T follicular helper cell (primary cell): ENCODE measurements at regions not wholly inside any gene's neighbourhood (a gene's known extent, or its start where the extent isn't known, plus 50 kb on each side); places are given as distances from the start of the nearest gene placed in this dataset.

Experiments
- DNase-seq: peaks from one replicate; pipeline ENCODE4 v3.0.0-alpha.2; 2020; ENCODE audit warnings: low read depth

DNA sequence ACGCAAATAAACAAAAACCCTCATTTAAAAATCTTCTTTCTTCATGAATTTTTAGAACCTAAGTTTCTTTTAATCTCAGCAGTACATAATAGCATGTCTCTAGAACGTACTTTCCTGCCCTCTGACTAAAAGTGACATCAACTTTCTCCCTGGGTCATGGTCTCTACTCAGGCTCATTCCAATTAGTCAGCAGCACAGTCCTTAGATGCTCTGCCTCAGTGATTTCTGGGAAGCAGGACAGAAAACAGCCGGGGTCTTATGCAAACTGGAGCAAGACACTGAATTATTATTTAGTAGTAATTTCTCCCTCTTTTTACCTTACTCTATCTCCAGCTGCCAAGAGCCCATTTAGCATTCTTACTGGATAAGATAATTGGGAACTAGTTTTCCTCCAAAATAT, 365.2 kb downstream of the TUSC7 start:
- no peak for DNase-seq

DNA sequence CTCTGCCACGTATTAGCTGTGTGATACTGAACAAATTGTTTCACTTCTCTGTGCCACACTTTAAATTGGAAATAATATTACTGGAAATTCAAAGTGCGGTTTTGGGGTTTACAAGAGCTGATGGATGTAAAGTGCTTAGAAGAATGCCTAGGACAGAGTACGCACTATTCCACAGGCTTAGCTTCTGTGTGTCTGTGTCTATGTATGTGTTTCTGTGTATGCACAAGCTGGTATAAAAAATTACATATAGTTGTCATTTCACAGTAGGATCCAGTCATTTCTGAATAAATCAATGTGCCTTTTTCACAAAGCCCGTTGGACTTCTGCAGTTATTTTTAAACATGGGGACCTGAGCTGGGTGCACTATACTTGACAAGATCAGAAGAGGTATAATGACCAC, 370.4 kb downstream of the TUSC7 start:
- no peak for DNase-seq

DNA sequence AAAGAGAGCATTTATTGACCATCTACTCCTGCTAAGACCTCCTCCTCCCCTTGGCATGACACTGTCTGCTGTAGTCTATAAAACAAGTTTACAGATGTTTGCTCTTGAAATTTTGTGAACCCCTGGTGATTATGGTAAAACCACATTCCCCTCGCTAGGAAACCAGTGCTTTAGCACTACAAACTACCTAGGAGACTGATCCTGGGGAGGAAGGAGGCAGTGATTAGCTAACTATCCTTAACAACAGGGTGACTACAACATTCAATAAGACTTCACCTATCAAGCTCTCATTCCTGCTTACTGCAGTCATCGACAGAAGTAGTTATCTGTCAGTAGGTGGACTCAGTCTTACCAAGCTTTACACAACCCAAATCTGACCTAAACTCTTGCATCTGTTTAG, 371.3 kb downstream of the TUSC7 start:
- DNase-seq: no peak

DNA sequence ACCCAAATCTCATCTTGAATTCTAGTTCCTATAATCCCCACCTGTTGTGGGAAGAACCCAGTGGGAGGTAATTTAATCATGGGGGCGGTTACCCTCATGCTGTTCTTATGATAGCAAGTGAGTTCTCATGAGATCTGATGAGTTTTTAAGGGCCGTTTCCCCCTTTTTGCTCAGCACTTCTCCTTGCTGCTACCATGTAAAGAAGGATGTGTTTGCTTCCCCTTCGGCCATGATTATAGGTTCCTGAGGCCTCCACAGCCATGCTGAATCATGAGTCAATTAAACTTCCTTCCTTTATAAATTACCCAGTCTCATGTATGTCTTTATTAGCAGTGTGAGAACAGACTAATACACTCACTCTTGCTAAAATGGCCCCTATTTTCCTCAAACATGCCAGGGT, 374.7 kb downstream of the TUSC7 start:
- no peak for DNase-seq

DNA sequence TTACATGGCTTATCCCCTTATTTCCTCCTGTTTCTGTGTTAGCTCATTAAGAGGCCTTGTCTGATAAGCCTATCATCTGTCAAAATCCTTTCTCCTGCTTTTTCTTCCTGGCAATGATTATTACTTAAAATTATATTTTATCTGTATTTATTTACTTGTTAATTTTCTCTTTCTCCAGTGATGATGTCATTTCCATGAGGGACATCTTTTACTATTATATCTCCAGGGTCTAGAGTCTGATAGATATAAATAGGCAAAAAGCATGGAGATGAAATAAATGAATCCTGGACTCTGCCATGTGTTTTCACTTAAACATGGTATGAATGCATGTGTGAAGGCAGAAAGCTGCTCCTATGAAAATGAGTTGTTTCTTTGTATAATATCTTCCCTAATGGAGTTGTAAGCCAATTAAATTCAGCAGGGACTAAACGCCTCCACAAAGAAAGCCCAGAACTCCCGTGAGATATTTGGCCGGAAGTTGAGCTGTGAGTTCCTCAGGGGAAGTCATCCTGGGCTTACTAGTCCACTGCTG, 375.2 kb downstream of the TUSC7 start:
- no peak for DNase-seq

DNA sequence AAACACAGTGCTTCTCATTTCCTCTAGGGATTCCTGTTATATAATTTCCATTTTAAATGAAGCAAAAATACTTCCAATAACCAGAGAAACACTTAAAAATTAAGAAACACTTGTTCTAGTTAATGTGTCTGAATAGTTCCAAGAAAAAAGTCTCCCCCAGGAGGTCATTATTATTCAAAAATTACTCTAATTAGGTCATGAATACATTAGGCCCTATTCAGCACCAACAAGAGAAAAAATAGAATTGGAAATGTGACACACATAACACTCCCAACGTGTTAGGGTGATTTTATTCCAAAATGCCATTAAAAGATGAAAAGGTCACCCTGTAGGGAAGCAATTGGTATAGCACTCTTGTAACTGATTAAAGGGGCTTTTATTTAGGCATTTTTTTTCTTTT, 382.1 kb downstream of the TUSC7 start:
- DNase-seq: no peak

DNA sequence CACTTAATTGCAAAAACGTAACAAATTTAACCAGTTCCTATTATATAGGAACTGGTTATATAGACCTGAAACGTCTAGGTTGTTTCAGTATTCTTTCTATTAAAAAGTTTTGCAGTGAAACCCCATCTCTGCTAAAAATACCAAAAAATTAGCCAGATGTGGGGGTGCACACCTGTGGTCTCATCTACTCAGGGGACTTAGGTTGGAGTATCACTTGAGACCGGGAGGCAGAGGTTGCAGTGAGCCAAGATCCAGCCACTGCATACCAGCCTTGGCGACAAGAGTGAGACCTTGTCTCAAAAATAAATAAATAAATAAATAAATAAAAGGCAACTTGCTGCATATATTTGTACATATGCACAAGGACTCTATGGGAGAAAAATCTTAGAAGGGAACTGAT, 387.0 kb downstream of the TUSC7 start:
- no peak for DNase-seq

DNA sequence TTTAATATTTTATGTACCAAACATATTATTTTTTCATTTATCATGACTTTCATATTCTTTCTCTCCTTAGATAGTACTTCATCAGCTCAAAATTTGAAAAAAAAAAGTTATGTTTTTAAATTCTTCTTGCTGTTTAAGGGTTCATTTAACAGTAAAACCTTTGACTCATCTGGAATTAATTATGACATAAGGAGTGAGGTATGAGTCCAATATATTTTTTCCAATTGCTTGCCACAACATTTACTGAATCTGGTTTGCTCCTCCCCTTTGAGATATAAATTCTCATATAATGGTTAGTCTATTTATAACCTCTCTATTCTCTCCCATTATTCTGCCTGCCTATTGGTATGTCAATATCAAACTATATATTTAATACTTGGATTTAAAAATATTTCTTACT, 387.8 kb downstream of the TUSC7 start:
- no peak for DNase-seq

DNA sequence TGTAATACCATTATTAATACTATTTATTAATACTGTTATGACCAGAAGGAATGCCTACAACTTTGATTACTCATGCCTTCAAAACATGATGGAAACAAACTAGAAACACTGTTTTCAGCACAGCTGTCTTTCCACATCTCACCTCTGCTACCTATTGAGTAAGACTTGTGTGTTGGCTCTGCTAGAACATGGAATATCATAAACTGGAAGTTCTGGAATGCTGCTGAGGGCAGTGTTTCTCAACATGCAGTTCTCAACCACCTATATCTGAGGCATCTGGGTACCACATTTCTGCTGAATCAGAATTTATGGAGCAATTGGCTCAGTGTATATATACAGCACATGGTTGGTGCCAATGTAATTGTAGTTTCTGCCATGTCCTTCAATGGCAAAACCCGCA, 392.1 kb downstream of the TUSC7 start:
- DNase-seq: no peak

DNA sequence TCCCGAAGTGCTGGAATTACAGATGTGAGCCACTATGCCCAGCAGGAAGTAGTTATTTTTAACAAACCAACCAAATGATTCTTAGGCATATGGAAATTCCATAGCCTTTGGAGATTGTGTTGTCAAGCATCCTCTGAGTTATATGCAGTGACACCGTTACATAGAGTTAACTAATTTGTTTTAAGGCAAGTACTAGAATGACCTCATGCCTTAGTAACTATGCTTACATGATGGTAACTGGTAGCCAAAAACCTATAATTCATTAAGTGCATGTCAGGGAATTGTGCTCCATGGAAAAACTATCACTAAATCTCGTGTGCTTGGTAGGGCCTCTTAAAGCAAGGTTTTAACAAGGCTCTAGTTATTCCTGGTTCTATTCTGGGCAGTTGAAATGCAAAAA, 392.8 kb downstream of the TUSC7 start:
- no peak for DNase-seq

DNA sequence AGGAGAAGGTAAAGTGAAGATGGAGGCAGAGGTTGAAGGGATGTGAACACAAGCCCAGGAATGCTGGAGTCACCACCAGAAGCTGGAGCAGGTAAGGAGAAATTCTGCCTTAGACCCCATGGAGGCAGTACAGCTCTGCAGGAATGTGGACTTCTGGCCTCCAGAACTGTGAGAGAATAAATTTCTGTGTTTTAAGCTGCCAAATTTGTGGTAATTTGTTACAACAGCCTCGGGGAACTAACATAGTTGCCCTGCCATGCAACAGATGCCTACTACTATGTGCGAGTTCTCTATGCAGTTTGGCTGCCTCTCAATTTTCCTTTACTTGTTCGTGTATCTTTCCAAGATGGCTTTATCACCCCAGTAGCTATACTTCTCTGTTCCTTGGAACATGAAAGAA, 394.1 kb downstream of the TUSC7 start:
- no peak for DNase-seq

DNA sequence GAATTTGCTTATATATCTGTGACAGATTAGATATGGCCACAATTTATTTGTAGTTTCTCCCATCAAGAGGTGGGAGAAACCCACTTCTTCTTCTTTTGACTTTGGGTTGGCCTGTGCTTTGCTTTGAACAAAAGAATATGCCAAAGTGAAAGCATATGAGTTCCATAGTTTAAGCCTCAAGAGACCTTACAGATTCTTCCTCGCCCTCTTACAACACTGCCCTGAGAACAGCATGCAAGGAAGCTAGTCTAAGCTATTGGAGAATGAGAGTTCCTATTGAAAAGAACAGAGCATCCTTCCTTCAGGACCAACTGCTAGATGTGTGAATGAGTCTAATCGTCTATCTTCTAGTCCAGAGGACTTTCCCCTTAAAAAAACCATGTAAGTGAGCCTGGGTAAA, 394.8 kb downstream of the TUSC7 start:
- no peak for DNase-seq

DNA sequence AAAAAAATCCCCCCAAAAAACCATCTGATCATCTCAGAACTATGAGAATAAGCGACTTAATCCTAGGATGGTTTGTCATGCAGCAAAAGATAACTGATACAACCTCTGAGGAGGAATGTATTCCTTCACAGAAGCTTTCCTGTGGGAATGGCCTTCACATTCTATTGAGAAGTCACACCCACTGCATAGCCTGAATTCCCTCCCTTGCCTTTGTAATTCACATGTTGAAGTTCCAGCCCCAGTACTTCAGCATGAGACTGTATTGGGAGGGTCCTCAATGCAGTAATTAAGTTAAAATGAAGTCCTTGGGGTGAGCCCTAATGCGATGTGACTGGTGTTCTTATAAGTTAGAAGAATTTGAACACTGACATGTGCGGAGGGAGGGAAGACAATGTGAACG, 395.2 kb downstream of the TUSC7 start:
- no peak for DNase-seq

DNA sequence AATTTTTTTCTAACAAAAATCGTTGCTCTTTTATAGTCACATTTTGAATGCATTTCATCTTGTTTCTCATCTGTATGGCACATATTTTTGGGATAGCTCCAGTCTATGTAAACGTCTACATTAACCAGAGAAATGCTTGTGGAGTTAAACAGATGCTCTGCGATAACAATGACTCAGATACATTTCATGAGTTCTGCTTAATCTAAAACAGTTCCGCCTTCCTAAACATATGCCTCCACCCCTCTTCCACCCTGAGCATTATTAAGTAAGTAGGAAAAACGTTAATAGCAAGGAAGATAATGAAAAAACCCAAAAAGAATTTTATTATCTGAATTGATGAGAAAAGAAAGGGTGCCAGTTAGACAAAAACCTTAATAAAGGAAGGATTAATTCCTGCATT, 396.1 kb downstream of the TUSC7 start:
- DNase-seq: no peak

DNA sequence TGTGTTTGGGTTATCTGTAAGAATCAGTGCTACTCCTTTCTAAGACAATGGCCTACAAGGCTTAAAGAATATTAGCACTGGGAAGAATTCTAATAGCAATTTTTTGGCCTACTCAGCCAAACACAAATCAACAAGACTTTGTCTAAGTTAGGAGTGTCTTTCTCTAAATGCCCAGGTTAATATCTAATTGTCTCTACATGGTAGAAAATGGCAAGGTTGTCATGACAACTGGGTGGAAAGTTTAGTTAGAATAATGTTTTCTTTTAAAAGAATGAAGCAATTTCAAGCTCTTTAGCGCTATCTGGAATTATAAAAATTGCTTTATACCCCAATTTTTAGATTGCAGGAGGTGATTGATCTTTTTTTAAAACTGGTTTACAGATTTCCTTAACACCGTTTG, 396.8 kb downstream of the TUSC7 start:
- DNase-seq: no peak

DNA sequence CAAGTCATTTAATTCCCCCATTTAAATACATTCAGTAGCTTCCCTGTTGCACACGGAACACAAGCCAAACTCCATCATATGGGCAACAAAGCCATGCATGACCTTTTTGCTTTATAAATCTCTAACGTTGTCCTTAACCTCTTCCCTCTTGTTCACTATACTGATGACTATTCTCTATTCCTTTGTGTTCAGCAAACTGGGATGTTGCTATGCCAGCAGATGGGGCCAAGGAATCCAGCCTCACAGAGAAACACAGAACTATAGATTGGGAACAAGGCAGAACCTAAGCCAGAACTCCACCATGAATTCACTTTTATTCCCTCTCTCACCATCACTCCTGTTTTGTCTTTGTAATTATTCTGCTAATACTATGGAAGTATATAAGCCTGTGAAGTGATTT, 398.4 kb downstream of the TUSC7 start:
- no peak for DNase-seq

DNA sequence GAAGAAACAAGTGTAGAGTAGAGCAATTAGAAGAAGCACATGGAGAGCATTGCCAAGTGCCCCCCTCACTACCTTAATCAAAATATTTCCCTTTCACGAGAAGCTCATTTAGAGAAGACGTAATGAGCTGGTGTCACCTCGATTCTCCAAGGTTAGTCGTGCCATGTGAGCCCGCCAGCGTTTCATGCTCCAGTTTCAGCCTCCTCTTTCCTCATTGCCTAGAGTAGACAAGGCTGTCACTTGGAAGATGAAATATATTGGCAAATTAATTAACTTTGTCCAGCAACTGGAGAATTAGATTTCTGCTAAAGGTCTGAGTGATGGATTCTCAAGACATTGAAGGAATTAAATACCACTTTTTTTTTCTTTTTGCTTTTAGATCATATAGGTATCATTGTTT, 399.6 kb downstream of the TUSC7 start:
- DNase-seq: no peak

DNA sequence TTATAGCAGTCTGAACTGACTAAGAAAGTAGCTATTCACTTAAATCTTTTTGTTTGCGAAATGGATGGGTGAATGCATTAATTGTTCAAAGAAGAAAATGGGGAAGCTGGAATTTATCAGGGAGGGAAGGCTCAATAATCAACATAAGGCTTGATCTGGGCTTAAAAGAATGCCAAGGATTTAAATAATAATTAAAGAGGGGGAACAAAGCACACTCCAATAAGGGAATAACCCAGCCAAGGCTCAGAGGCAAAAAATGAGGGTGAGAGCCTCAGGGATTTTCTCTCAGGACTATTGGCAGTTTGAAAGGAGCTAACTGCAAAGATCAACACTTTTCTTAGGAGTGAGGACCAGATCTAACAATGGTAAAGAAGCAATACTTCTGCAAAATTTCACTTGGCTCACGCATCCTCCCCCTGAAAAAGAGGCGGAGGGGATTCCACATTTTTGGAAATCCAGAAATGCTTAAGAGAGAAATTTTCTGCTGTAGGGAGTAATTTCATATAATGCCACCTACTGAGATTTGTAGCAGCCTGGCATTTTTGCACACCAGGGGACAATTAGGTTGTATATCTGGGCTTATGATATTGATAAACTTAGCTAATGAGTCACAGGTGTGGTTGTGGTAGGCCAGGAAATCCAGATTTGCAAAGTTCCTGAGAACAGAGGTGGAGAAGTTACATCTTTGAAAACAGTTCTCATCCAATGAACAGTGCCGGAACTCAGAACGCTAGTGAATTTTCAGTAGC, 405.1 kb downstream of the TUSC7 start:
- DNase-seq: no peak

DNA sequence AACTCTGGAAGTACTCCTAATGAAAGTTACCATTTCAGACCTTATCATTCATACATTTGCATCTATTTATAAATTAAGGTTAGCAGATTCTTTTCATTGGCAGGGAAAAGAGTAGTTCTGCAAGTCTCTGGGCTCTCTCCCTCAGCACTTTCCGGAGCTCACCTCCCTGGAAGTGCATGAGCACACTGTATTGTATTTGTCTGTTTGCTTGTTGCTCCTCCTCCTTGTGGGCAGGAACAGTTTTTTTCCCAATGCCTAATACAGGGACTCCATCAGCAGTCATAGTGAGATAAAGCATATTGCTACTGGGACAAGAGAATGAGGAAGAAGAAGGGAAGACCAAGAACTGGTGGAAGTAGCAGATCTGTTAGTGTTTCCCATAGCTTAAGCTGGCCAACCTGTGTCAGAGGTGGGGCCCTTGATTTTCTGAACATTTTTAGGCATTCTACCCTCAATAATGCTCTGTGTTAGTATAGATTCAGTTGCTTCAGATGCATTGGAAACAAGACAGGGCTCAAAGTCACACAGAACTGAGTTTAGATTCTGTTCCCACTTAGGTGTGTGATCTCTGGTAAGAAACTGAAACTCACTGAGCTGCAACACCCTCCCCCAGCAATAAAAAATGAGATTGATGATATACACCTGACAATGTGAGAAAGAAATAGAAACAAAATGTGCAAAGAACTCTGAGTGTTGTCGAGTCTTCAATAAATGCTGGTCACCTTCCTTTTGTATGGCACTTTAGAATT, 407.8 kb downstream of the TUSC7 start:
- DNase-seq: no peak

DNA sequence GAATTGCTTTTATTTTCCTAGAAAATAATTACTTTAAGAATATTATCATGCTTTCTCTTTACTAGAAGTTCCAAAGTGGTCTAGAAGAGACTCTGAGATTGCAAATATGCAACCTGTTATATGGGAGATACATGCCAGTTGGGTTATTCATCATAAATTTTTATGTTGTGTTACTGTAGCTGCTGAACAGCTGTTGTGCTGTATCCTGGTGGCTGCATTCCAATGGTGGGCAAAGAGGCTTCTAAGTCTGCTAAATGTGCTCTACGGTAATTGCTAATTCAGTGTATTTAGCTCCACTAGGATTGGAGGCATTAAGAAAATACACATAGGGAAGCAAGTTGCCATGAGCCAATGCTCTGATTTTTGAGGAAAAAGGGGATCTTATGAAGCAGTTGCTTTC, 409.0 kb downstream of the TUSC7 start:
- no peak for DNase-seq

DNA sequence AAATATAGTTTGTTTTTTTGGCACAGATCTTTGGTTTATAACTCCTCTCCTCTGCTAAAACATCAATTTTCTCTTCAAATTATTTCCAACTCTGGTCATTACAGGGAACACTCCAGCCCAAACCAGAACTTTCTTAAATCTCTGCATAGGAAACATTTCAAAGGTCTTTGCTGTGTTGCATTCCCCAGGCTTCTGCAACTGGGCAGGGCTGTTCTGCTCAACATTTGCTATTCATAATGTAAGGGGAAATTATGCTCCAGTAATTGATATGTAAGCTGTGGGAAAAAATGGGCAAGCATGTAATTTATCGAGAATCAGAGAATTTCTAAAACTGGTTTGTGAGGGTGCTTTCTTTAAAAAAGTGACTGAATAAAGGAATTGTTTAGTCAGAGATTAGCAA, 410.4 kb downstream of the TUSC7 start:
- DNase-seq: no peak

DNA sequence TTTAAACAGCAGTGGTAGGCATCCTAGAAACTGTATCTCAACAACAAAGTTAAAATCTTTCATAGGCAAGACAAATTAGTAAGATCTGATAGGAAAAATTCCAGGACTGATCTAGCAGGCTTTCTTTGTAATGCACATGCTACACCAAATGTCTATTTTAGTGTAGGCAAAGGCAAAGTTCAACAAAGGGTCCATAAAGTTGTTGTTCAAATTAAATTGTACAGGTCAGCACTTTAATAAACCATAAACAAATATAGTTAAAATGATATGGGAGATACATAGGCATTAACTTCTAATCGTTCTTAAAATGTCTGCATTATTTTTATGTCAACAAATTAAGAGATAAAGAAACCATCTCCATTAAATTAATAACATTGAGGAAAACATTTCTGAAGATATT, 413.0 kb downstream of the TUSC7 start:
- DNase-seq: no peak

DNA sequence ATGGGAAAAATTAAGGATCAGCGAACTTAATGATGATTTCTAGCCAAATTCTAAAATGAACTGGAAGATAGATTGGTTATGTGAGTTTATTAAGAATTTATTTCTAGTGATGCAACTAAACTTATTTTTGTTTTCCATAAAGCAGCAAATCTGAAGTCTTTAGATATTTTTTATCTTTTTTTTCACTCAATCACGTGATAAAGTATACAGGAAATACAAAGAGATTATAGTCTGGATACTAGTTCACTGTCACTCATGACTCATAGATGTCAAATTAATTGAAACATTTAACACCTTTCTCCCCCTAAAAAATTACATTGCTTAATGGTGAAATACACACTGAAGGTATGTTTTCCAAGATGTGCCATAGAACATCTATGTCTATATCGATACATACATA, 416.9 kb downstream of the TUSC7 start:
- DNase-seq: no peak
